Stimulated activated CD8-positive, alpha-beta memory T cell treated with anti-CD3 and anti-CD28 coated beads, Interleukin-15, amount 100 ng/mL, for 48 hours (primary cell): ENCODE measurements at regions not wholly inside any gene's neighbourhood (a gene's known extent, or its start where the extent isn't known, plus 50 kb on each side); places are given as distances from the start of the nearest gene placed in this dataset.

Source experiments
- DNase-seq, 2 donors: peaks; one replicate each; pipeline ENCODE4 v3.0.0-alpha.2; 2020; ENCODE audit warnings: low read depth in 2 of 2

- no peak for DNase-seq
Observed at GRCh38 chr1:57872913-57873312, 449.1 kb upstream of the DAB1 start.

GRCh38 chr1:57868908-57869307 is 445.0 kb upstream of the DAB1 start:
- no peak for DNase-seq

GRCh38 chr1:57868239-57868638 is 444.4 kb upstream of the DAB1 start:
- DNase-seq: no peak

GRCh38 chr1:57866998-57867397 is 443.1 kb upstream of the DAB1 start:
- no peak for DNase-seq

GRCh38 chr1:57860931-57861565 is 437.2 kb upstream of the DAB1 start:
- no peak for DNase-seq

GRCh38 chr1:57860325-57860724 is 436.5 kb upstream of the DAB1 start:
- no peak for DNase-seq

GRCh38 chr1:57858740-57859139 is 434.9 kb upstream of the DAB1 start:
- no peak for DNase-seq

GRCh38 chr1:57857809-57858208 is 433.9 kb upstream of the DAB1 start:
- DNase-seq: no peak

- no peak for DNase-seq
Observed at GRCh38 chr1:57854436-57854835, 430.6 kb upstream of the DAB1 start.

GRCh38 chr1:57850176-57850940 is 426.5 kb upstream of the DAB1 start:
- DNase-seq: no peak

GRCh38 chr1:57848406-57848805 is 424.5 kb upstream of the DAB1 start:
- DNase-seq: no peak

GRCh38 chr1:57845041-57845440 is 421.2 kb upstream of the DAB1 start:
- no peak for DNase-seq

- DNase-seq: no peak
Observed at GRCh38 chr1:57844382-57844980, 420.6 kb upstream of the DAB1 start.

- DNase-seq: no peak
Observed at GRCh38 chr1:57843760-57844159, 419.9 kb upstream of the DAB1 start.

- no peak for DNase-seq
Observed at GRCh38 chr1:57839526-57839925, 415.7 kb upstream of the DAB1 start.

GRCh38 chr1:57839067-57839466 is 415.2 kb upstream of the DAB1 start:
- no peak for DNase-seq

GRCh38 chr1:57835620-57836019 is 411.8 kb upstream of the DAB1 start:
- DNase-seq: no peak

GRCh38 chr1:57833296-57833695 is 409.4 kb upstream of the DAB1 start:
- DNase-seq: no peak

- no peak for DNase-seq
Observed at GRCh38 chr1:57832612-57833011, 408.8 kb upstream of the DAB1 start.

- no peak for DNase-seq
Observed at GRCh38 chr1:57831624-57832023, 407.8 kb upstream of the DAB1 start.

GRCh38 chr1:57826535-57826934 is 402.7 kb upstream of the DAB1 start:
- DNase-seq: no peak

- no peak for DNase-seq
Observed at GRCh38 chr1:57824535-57824934, 400.7 kb upstream of the DAB1 start.
